D721Med (cell line): ENCODE measurements at regions not wholly inside any gene's neighbourhood (a gene's known extent, or its start where the extent isn't known, plus 50 kb on each side); places are given as distances from the start of the nearest gene placed in this dataset.
"Not testable (repeated sequence)": the region's sequence is repeated elsewhere in the genome, so short reads cannot be mapped to it uniquely, and the experiment has no call there.

ENCODE experiments used
- DNase-seq: peaks from one replicate; pipeline ENCODE4 v3.0.0; 2011; ENCODE audit warnings: low spot score; ENCODE audit not compliant: insufficient read length
- FAIRE-seq: peaks from 2 replicates; lab custom pipeline; 2011; peaks lifted over from hg19 to GRCh38; lab: Jason Lieb, UNC
- TF ChIP-seq, protein P1 (sequence below): IDR thresholded peaks from 2 replicates; pipeline ENCODE4 v1.5.1; 2012; ENCODE audit warnings: mild to moderate bottlenecking, control low read depth; ENCODE audit not compliant: insufficient read depth; ENCODE audit errors: missing control alignments

DNA sequence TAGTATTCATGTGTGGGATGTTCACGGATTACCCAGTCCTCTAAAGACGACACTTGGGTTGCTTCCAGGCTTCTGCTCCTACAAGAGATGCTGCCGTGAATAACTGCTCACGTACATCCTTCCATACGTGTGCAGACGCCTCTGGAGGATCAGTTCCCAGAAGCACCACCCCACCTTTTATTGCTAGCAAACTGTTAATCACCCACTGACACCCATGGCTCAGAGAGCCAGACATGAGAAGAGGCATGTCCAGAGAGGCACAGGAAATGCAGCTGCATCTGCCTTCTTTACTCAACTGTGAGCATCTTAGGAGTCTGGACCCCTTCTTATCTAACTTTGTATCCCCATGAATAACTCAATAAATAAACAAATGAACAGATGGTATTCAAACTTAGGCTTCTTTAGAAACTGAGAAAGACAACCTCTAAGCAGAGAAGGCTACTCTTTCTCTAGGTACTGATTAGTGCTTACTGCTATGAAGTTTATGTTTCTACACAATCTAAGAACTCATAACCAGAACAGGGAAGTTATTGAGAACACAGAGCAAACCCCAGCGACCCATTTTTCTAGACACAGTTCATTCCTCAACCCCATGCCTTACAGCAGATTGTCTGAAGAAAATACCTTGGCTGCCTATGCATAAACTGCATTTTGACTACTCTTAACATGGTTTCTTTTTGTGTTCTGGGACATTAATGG lies 228.7 kb upstream of the RREB1 start:
- TF ChIP-seq, protein P1, sequence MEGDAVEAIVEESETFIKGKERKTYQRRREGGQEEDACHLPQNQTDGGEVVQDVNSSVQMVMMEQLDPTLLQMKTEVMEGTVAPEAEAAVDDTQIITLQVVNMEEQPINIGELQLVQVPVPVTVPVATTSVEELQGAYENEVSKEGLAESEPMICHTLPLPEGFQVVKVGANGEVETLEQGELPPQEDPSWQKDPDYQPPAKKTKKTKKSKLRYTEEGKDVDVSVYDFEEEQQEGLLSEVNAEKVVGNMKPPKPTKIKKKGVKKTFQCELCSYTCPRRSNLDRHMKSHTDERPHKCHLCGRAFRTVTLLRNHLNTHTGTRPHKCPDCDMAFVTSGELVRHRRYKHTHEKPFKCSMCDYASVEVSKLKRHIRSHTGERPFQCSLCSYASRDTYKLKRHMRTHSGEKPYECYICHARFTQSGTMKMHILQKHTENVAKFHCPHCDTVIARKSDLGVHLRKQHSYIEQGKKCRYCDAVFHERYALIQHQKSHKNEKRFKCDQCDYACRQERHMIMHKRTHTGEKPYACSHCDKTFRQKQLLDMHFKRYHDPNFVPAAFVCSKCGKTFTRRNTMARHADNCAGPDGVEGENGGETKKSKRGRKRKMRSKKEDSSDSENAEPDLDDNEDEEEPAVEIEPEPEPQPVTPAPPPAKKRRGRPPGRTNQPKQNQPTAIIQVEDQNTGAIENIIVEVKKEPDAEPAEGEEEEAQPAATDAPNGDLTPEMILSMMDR, result no peak
- DNase-seq (no peak), FAIRE-seq (no peak)

GRCh38 chr6:6879586-6879974 lies 228.2 kb upstream of the RREB1 start:
- not testable (repeated sequence) for FAIRE-seq, DNase-seq

DNA sequence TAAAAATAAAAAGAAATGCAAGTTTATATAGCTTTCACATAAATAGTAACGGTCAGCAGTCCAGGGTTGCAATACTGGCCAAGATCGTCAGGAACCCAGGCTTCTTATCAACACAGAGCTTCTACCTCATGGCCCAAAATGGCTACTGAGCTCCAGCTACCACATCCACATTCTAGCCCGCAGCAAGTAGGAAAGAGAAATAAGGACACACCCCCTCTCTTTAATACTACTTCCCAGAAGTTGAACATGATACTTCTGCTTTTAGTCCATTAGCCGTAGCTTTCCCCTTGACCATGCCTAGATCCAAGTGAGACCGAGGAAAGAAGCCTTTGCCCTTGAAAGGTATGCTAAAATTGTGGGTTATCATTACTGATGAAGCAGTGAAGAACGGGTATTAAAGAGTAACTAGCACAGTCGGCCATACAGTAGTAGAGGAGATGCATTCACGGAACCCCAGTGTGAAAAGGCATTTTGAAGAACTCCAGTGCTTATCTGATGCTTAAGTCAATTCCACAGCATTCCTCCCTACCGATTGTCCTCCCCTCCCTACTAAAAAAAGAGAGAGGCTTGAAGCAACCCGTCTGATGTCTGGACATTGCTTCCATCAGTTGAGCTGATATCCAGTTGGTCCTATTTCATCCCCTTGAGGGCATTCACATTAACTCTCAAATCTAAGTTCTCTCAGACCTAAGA lies 226.9 kb upstream of the RREB1 start:
- DNase-seq, result no peak
- TF ChIP-seq, protein P1, result no peak
- no peak for FAIRE-seq

DNA sequence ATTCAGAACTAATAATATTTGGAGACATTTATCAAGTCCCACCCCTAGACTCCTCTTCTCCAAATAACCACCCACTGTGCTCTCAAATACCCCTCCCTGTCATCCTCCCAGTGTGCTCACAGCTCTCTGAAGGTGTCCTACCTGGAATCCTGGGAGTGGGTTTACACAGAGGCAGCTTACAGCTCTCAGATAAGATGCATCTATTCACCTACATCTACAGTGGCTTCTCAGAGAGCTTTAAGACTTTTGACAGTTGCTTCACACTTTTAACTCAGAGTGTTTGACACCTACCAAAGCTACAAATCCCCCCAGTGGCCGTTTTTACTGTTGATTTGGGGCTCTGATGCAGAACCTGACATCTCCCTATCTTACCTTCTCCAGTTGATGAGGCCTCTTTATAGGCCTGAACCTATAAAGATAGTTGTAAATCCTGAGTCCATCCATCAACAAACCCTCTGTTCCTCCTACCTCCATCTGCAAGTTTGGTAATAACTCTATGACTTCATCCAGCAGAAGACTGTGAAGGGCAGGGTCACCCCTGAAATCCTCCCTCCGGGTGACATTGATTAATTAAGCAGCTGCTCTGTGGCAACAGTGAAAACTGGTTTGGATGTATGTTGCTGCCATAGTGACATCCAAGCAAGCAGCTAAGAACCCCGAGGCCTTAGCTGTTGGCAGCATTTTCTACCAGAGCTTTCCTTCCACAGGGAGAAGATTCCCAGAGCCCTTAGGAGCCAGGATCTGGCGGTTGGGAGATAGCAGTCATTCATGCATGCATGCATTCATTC lies 226.1 kb upstream of the RREB1 start:
- FAIRE-seq, result no peak
- no peak for DNase-seq
- TF ChIP-seq, protein P1, result no peak

- no peak for DNase-seq
- TF ChIP-seq, protein P1, result no peak
- FAIRE-seq, result no peak
Measured at GRCh38 chr6:6882592-6882991, 225.2 kb upstream of the RREB1 start.

GRCh38 chr6:6883011-6883410 lies 224.8 kb upstream of the RREB1 start:
- TF ChIP-seq, protein P1, result no peak
- FAIRE-seq (no peak), DNase-seq (no peak)

DNA sequence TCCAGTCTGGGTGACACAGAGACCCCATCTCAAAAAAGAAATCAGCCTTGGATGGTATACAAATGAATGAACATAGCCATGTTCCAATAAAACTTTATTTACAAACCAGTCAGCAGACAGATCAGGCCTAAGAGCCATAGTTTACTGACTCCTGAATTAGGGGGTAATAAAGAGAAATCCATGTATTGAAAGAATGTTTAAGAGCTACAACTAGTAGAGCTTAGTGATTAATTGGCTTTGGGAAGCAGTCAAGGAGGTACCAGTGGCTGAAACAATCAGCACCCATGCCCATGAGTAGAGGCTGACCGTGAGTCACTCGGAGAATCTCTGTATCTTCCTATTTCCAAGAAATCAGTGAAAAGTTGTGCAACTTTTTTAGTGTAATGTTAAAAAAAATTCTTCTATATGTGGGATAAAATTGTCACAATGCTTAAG lies 223.6 kb upstream of the RREB1 start:
- TF ChIP-seq, protein P1, result no peak
- DNase-seq, result no peak
- no peak for FAIRE-seq
